HEK293 (cell line): ENCODE measurements at regions not wholly inside any gene's neighbourhood (a gene's known extent, or its start where the extent isn't known, plus 50 kb on each side); places are given as distances from the start of the nearest gene placed in this dataset.
A peak's percentile ranks its signal among the peaks of the same experiment; 100 is the strongest.

ENCODE experiments used
- CTCF ChIA-PET: fragments of 350-600 bp; formaldehyde crosslinking; extraction: SDS; loops from one replicate; lab custom pipeline; 2021; ENCODE audit warnings: antibody characterized with exemption; lab: Yijun Ruan, JAX
- POLR2A ChIA-PET: fragments of 300-600 bp; formaldehyde crosslinking; extraction: SDS; loops from one replicate; lab custom pipeline; 2020; ENCODE audit warnings: antibody characterized with exemption, inconsistent platforms; lab: Yijun Ruan, JAX
- H3K27ac ChIP-seq: fragments of 200-500 bp; sonication (Bioruptor generic); 2 replicates; pipeline ENCODE4 v1.5.1; 2014; ENCODE audit warnings: low read depth, low read length, control low read depth, inconsistent platforms; ENCODE audit errors: extremely low read depth
- H3K36me3 ChIP-seq, 2 experiments: fragments of 200-500 bp in 1 of 2; sonication (Bioruptor generic) in 1 of 2; 1 replicate in 1 of 2; 2 replicates in 1 of 2; pipeline ENCODE4 v1.5.1; 2014 to 2017; ENCODE audit warnings: inconsistent platforms in 2 of 2, low read length in 2 of 2; ENCODE audit not compliant: control insufficient read depth in 2 of 2, insufficient read depth in 1 of 2
- H3K4me1 ChIP-seq: fragments of 200-500 bp; sonication (Bioruptor generic); 2 replicates; pipeline ENCODE4 v1.5.1; 2014; ENCODE audit warnings: mild to moderate bottlenecking, low read length, inconsistent platforms; ENCODE audit not compliant: control insufficient read depth, insufficient read depth
- H3K4me3 ChIP-seq: 2 replicates; pipeline ENCODE4 v1.5.1; 2011; ENCODE audit warnings: low read depth, mild to moderate bottlenecking, control low read depth, low read length, moderate library complexity
- H3K9me3 ChIP-seq: fragments of 200-500 bp; sonication (Bioruptor generic); 2 replicates; pipeline ENCODE4 v1.5.1; 2014; ENCODE audit warnings: low read depth, low read length, inconsistent platforms; ENCODE audit not compliant: control insufficient read depth, insufficient read depth
- FEZF1 ChIP-seq: fragments of 450-650 bp; formaldehyde crosslinking; IDR thresholded peaks from 2 replicates; pipeline ENCODE4 v1.5.1; 2016; ENCODE audit warnings: missing biosample characterization, missing genetic modification characterization
- GLIS1 ChIP-seq: fragments of 450-650 bp; formaldehyde crosslinking; IDR thresholded peaks from 2 replicates; pipeline ENCODE4 v1.5.1; 2016; ENCODE audit warnings: missing biosample characterization, missing genetic modification characterization
- IKZF3 ChIP-seq: fragments of 450-650 bp; IDR thresholded peaks from 2 replicates; pipeline ENCODE4 v1.5.0; 2018; ENCODE audit warnings: missing biosample characterization, mild to moderate bottlenecking, missing genetic modification characterization, moderate library complexity
- KLF16 ChIP-seq: fragments of 450-650 bp; formaldehyde crosslinking; IDR thresholded peaks from 2 replicates; pipeline ENCODE4 v1.5.1; 2017; ENCODE audit warnings: missing biosample characterization, missing genetic modification characterization
- REPIN1 ChIP-seq: fragments of 450-650 bp; formaldehyde crosslinking; IDR thresholded peaks from 2 replicates; pipeline ENCODE4 v1.5.1; 2017; ENCODE audit warnings: missing biosample characterization, missing genetic modification characterization, low read depth
- ZBTB17 ChIP-seq: fragments of 450-650 bp; formaldehyde crosslinking; IDR thresholded peaks from 2 replicates; pipeline ENCODE4 v1.5.1; 2016; ENCODE audit warnings: missing biosample characterization, missing genetic modification characterization
- ZFHX2 ChIP-seq: fragments of 450-650 bp; formaldehyde crosslinking; conservative IDR thresholded peaks from 2 replicates; pipeline ENCODE4 v1.5.1; 2016; ENCODE audit warnings: missing biosample characterization, missing genetic modification characterization
- ZIC2 ChIP-seq: fragments of 450-650 bp; formaldehyde crosslinking; IDR thresholded peaks from 2 replicates; pipeline ENCODE4 v1.5.1; 2016; ENCODE audit warnings: missing biosample characterization, missing genetic modification characterization
- ZNF184 ChIP-seq: fragments of 450-650 bp; IDR thresholded peaks from 2 replicates; pipeline ENCODE4 v1.5.1; 2018; ENCODE audit warnings: missing biosample characterization, mild to moderate bottlenecking, missing genetic modification characterization
- ZNF221 ChIP-seq: fragments of 450-650 bp; formaldehyde crosslinking; IDR thresholded peaks from 2 replicates; pipeline ENCODE4 v1.5.1; 2017; ENCODE audit warnings: missing biosample characterization, missing genetic modification characterization, borderline replicate concordance
- ZNF266 ChIP-seq: fragments of 450-650 bp; formaldehyde crosslinking; IDR thresholded peaks from 2 replicates; pipeline ENCODE4 v1.5.1; 2016; ENCODE audit warnings: missing biosample characterization, missing genetic modification characterization, low read depth
- ZNF292 ChIP-seq: fragments of 450-650 bp; formaldehyde crosslinking; IDR thresholded peaks from 2 replicates; pipeline ENCODE4 v1.5.1; 2016; ENCODE audit warnings: low read depth, missing biosample characterization, missing genetic modification characterization, borderline replicate concordance
- ZNF311 ChIP-seq: fragments of 450-650 bp; formaldehyde crosslinking; IDR thresholded peaks from 2 replicates; pipeline ENCODE4 v1.5.1; 2017; ENCODE audit warnings: missing biosample characterization, missing genetic modification characterization, borderline replicate concordance
- ZNF341 ChIP-seq: fragments of 450-650 bp; formaldehyde crosslinking; IDR thresholded peaks from 2 replicates; pipeline ENCODE4; 2016; ENCODE audit warnings: low read depth, missing biosample characterization, missing genetic modification characterization
- ZNF423 ChIP-seq: fragments of 450-650 bp; formaldehyde crosslinking; IDR thresholded peaks from 2 replicates; pipeline ENCODE4 v1.5.1; 2016; ENCODE audit warnings: missing biosample characterization, missing genetic modification characterization
- ZNF501 ChIP-seq: fragments of 450-650 bp; formaldehyde crosslinking; IDR thresholded peaks from 2 replicates; pipeline ENCODE4 v1.5.1; 2016; ENCODE audit warnings: missing biosample characterization, missing genetic modification characterization
- ZNF580 ChIP-seq: fragments of 450-650 bp; formaldehyde crosslinking; IDR thresholded peaks from 2 replicates; pipeline ENCODE4 v1.5.1; 2016; ENCODE audit warnings: missing biosample characterization, missing genetic modification characterization
- ZNF623 ChIP-seq: fragments of 450-650 bp; formaldehyde crosslinking; IDR thresholded peaks from 2 replicates; pipeline ENCODE4 v1.5.1; 2016; ENCODE audit warnings: missing biosample characterization, missing genetic modification characterization
- ZNF768 ChIP-seq: fragments of 450-650 bp; formaldehyde crosslinking; IDR thresholded peaks from 2 replicates; pipeline ENCODE4 v1.5.1; 2018; ENCODE audit warnings: missing biosample characterization, mild to moderate bottlenecking, missing genetic modification characterization
- ZNF776 ChIP-seq: fragments of 450-650 bp; formaldehyde crosslinking; IDR thresholded peaks from 2 replicates; pipeline ENCODE4 v1.5.0; 2017; ENCODE audit warnings: missing biosample characterization, missing genetic modification characterization, borderline replicate concordance
- TF ChIP-seq, protein P1 (sequence below): fragments of 450-650 bp; formaldehyde crosslinking; IDR thresholded peaks from 2 replicates; pipeline ENCODE4 v1.5.1; 2016; ENCODE audit warnings: missing biosample characterization, missing genetic modification characterization, low read depth
- TF ChIP-seq, protein P2 (sequence below): fragments of 450-650 bp; formaldehyde crosslinking; IDR thresholded peaks from 2 replicates; pipeline ENCODE4 v1.5.1; 2017; ENCODE audit warnings: missing biosample characterization, missing genetic modification characterization
- TF ChIP-seq, protein P3 (sequence below): fragments of 450-650 bp; formaldehyde crosslinking; IDR thresholded peaks from 2 replicates; pipeline ENCODE4 v1.5.1; 2016; ENCODE audit warnings: missing biosample characterization, missing genetic modification characterization

- POLR2A ChIA-PET: no interaction called here
- Histone ChIP-seq H3K4me3 (no peak overlapping the region), H3K4me1 (no peaks in the 10 kb centered on the region)
- TF ChIP-seq ZNF184 (tag by site-specific recombination): no peak
- peak; percentile 59 for TF ChIP-seq ZNF341 (tag by site-specific recombination)
- TF ChIP-seq, protein P1, sequence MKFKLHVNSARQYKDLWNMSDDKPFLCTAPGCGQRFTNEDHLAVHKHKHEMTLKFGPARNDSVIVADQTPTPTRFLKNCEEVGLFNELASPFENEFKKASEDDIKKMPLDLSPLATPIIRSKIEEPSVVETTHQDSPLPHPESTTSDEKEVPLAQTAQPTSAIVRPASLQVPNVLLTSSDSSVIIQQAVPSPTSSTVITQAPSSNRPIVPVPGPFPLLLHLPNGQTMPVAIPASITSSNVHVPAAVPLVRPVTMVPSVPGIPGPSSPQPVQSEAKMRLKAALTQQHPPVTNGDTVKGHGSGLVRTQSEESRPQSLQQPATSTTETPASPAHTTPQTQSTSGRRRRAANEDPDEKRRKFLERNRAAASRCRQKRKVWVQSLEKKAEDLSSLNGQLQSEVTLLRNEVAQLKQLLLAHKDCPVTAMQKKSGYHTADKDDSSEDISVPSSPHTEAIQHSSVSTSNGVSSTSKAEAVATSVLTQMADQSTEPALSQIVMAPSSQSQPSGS (tag by site-specific recombination): no peak
- no peak for TF ChIP-seq FEZF1 (tag by site-specific recombination)
- TF ChIP-seq ZNF623 (tag by site-specific recombination): no peak
- no peak for TF ChIP-seq ZNF768 (tag by site-specific recombination)
- TF ChIP-seq ZIC2: peak; percentile 82
- TF ChIP-seq ZNF501 (tag by site-specific recombination): no peak
- TF ChIP-seq, protein P2, sequence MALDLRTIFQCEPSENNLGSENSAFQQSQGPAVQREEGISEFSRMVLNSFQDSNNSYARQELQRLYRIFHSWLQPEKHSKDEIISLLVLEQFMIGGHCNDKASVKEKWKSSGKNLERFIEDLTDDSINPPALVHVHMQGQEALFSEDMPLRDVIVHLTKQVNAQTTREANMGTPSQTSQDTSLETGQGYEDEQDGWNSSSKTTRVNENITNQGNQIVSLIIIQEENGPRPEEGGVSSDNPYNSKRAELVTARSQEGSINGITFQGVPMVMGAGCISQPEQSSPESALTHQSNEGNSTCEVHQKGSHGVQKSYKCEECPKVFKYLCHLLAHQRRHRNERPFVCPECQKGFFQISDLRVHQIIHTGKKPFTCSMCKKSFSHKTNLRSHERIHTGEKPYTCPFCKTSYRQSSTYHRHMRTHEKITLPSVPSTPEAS (tag by site-specific recombination): no peak
- no peak for TF ChIP-seq KLF16 (tag by site-specific recombination)
- no peak for TF ChIP-seq REPIN1 (tag by site-specific recombination)
- peak; percentile 78 for TF ChIP-seq GLIS1
- TF ChIP-seq, protein P3, sequence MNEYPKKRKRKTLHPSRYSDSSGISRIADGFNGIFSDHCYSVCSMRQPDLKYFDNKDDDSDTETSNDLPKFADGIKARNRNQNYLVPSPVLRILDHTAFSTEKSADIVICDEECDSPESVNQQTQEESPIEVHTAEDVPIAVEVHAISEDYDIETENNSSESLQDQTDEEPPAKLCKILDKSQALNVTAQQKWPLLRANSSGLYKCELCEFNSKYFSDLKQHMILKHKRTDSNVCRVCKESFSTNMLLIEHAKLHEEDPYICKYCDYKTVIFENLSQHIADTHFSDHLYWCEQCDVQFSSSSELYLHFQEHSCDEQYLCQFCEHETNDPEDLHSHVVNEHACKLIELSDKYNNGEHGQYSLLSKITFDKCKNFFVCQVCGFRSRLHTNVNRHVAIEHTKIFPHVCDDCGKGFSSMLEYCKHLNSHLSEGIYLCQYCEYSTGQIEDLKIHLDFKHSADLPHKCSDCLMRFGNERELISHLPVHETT (tag by site-specific recombination): no peak
- no peak for TF ChIP-seq ZNF311 (tag by site-specific recombination)
- no peak for TF ChIP-seq ZFHX2 (tag by site-specific recombination)
- TF ChIP-seq ZNF266 (tag by site-specific recombination): no peak
- TF ChIP-seq ZNF580 (tag by site-specific recombination): no peak
- TF ChIP-seq ZNF423 (tag by site-specific recombination): 0 out of 2 replicates have a peak, but pooled peaks have one; percentile 12
- TF ChIP-seq ZNF292: no peak
- no peak for TF ChIP-seq ZNF776 (tag by site-specific recombination)
- TF ChIP-seq ZNF221 (tag by site-specific recombination): no peak
- TF ChIP-seq IKZF3: no peak
- no peak for TF ChIP-seq ZBTB17 (tag by site-specific recombination)
- TF ChIP-seq, all 188 proteins: peak for 4
- no peak overlapping the region for H3K27ac ChIP-seq
- H3K9me3 ChIP-seq: no peaks in the 10 kb centered on the region
- CTCF ChIA-PET: no interaction called here
- H3K36me3 ChIP-seq: no peaks in the 10 kb centered on the region
Measured at GRCh38 chr11:115084231-115084630, 405.9 kb downstream of the NXPE2 start.
